NCI-H82 treated with DMSO at 0.1 percent for 48 hours (cell line): ENCODE measurements at regions not wholly inside any gene's neighbourhood (a gene's known extent, or its start where the extent isn't known, plus 50 kb on each side); places are given as distances from the start of the nearest gene placed in this dataset.
A peak's percentile ranks its signal among the peaks of the same experiment; 100 is the strongest.

Experiments
- DNase-seq: peaks from one replicate; lab custom pipeline; 2025; ENCODE audit not compliant: unreplicated experiment; lab: John Stamatoyannopoulos, UW

GRCh38 chr18:2089396-2089795, 481.9 kb downstream of the METTL4 start:
- no peak for DNase-seq

- DNase-seq, result peak; percentile 43
Measured at GRCh38 chr18:2091937-2092336, 479.4 kb downstream of the METTL4 start.

- DNase-seq, result no peak
Measured at GRCh38 chr18:2096551-2096950, 474.8 kb downstream of the METTL4 start.

- DNase-seq, result no peak
Measured at GRCh38 chr18:2100694-2101213, 470.6 kb downstream of the METTL4 start.

- no peak for DNase-seq
Measured at GRCh38 chr18:2102022-2102421, 469.3 kb downstream of the METTL4 start.

GRCh38 chr18:2103299-2103698, 468.0 kb downstream of the METTL4 start:
- no peak for DNase-seq

GRCh38 chr18:2104620-2105462, 466.5 kb downstream of the METTL4 start:
- DNase-seq, result peak; percentile 30

GRCh38 chr18:2108591-2108990, 462.7 kb downstream of the METTL4 start:
- no peak for DNase-seq

GRCh38 chr18:2111456-2111855, 459.8 kb downstream of the METTL4 start:
- no peak for DNase-seq

- no peak for DNase-seq
Measured at GRCh38 chr18:2112435-2113045, 458.8 kb downstream of the METTL4 start.

- DNase-seq, result no peak
Measured at GRCh38 chr18:2114289-2114688, 457.0 kb downstream of the METTL4 start.

GRCh38 chr18:2114765-2115164, 456.5 kb downstream of the METTL4 start:
- no peak for DNase-seq

- no peak for DNase-seq
Measured at GRCh38 chr18:2121224-2121623, 450.1 kb downstream of the METTL4 start.

- no peak for DNase-seq
Measured at GRCh38 chr18:2123077-2123476, 448.2 kb downstream of the METTL4 start.

GRCh38 chr18:2134364-2134763, 436.9 kb downstream of the METTL4 start:
- no peak for DNase-seq

GRCh38 chr18:2135309-2135708, 436.0 kb downstream of the METTL4 start:
- no peak for DNase-seq

GRCh38 chr18:2138552-2138951, 432.8 kb downstream of the METTL4 start:
- DNase-seq, result no peak

GRCh38 chr18:2139691-2140090, 431.6 kb downstream of the METTL4 start:
- no peak for DNase-seq

- no peak for DNase-seq
Measured at GRCh38 chr18:2143636-2144035, 427.7 kb downstream of the METTL4 start.

GRCh38 chr18:2144811-2145210, 426.5 kb downstream of the METTL4 start:
- DNase-seq, result no peak

GRCh38 chr18:2146092-2146491, 425.2 kb downstream of the METTL4 start:
- DNase-seq, result no peak

GRCh38 chr18:2146754-2147153, 424.6 kb downstream of the METTL4 start:
- no peak for DNase-seq
